ENCODE measurements at regions not wholly inside any gene's neighbourhood (a gene's known extent, or its start where the extent isn't known, plus 50 kb on each side); places are given as distances from the start of the nearest gene placed in this dataset.
A peak's percentile ranks its signal among the peaks of the same experiment; 100 is the strongest.
"Not testable (repeated sequence)": the region's sequence is repeated elsewhere in the genome, so short reads cannot be mapped to it uniquely, and the experiment has no call there.

- DNase-seq = no peak
Measured at GRCh38 chr3:159238646-159239045, 436.8 kb downstream of the MFSD1 start.

GRCh38 chr3:159239059-159239458, 437.2 kb downstream of the MFSD1 start:
- DNase-seq = no peak

GRCh38 chr3:159244933-159245332, 443.1 kb downstream of the MFSD1 start:
- no peak for DNase-seq

- no peak for DNase-seq
Measured at GRCh38 chr3:159245871-159246270, 444.0 kb downstream of the MFSD1 start.

- no peak for DNase-seq
Measured at GRCh38 chr3:159246385-159246784, 444.5 kb downstream of the MFSD1 start.

GRCh38 chr3:159249472-159250174, 447.8 kb downstream of the MFSD1 start:
- no peak for DNase-seq

- DNase-seq = no peak
Measured at GRCh38 chr3:159250961-159251360, 449.1 kb downstream of the MFSD1 start.

- DNase-seq = no peak
Measured at GRCh38 chr3:159252274-159252673, 450.4 kb downstream of the MFSD1 start.

GRCh38 chr3:159252772-159253384, 451.0 kb downstream of the MFSD1 start:
- DNase-seq = peak; percentile 35

- DNase-seq = no peak
Measured at GRCh38 chr3:159253860-159254259, 452.0 kb downstream of the MFSD1 start.

GRCh38 chr3:159257954-159258353, 456.1 kb downstream of the MFSD1 start:
- no peak for DNase-seq

GRCh38 chr3:159258934-159259333, 457.1 kb downstream of the MFSD1 start:
- DNase-seq = no peak

GRCh38 chr3:159260049-159260662, 458.3 kb downstream of the MFSD1 start:
- DNase-seq = peak; percentile 39

- DNase-seq = not testable (repeated sequence)
Measured at GRCh38 chr3:159261333-159261732, 459.5 kb downstream of the MFSD1 start.

GRCh38 chr3:159263750-159264553, 462.1 kb downstream of the MFSD1 start:
- peak; percentile 23 for DNase-seq

GRCh38 chr3:159265705-159266104, 463.9 kb downstream of the MFSD1 start:
- DNase-seq = no peak

GRCh38 chr3:159266779-159267178, 464.9 kb downstream of the MFSD1 start:
- peak; percentile 1 for DNase-seq

GRCh38 chr3:159271799-159272512, 470.1 kb downstream of the MFSD1 start:
- no peak for DNase-seq

- DNase-seq = no peak
Measured at GRCh38 chr3:159273070-159273469, 471.2 kb downstream of the MFSD1 start.

GRCh38 chr3:159273608-159274007, 471.8 kb downstream of the MFSD1 start:
- peak; percentile 10 for DNase-seq

- DNase-seq = no peak
Measured at GRCh38 chr3:159275741-159276140, 473.9 kb downstream of the MFSD1 start.

- no peak for DNase-seq
Measured at GRCh38 chr3:159277814-159278213, 476.0 kb downstream of the MFSD1 start.

Measured in inflammatory macrophage treated with lipopolysaccharide for 4 hours (primary cell).